NCI-H69 (cell line): ENCODE measurements at regions not wholly inside any gene's neighbourhood (a gene's known extent, or its start where the extent isn't known, plus 50 kb on each side); places are given as distances from the start of the nearest gene placed in this dataset.
"Not testable (repeated sequence)": the region's sequence is repeated elsewhere in the genome, so short reads cannot be mapped to it uniquely, and the experiment has no call there.

ENCODE experiments used
- DNase-seq: peaks from one replicate; lab custom pipeline; 2025; lab: John Stamatoyannopoulos, UW

GRCh38 chr1:38611664-38612211, 247.8 kb downstream of the RRAGC start:
- no peak for DNase-seq

- DNase-seq: no peak
Observed at GRCh38 chr1:38609166-38610025, 250.2 kb downstream of the RRAGC start.

- peak; percentile 5 for DNase-seq
Observed at GRCh38 chr1:38608202-38608864, 251.2 kb downstream of the RRAGC start.

DNA sequence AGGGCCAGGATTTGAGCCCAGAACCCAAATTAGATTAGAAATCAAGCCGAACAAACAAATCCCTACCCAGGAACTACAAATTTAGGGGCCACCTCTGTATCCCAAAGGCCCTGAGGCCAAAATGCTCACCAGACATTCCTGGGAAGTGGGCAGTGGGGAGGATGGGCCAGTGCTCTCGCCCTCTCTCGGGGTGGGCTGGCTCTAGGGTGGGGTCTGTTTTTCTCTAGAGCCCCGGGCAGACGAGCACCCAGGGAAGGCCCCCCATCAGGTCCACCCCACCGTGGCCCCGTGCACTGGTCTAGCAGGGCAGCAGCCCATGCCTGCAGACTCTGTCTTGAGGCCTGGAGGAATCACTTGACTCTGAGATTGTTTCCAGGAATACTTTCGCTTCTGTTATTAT, 252.0 kb downstream of the RRAGC start:
- no peak for DNase-seq

DNA sequence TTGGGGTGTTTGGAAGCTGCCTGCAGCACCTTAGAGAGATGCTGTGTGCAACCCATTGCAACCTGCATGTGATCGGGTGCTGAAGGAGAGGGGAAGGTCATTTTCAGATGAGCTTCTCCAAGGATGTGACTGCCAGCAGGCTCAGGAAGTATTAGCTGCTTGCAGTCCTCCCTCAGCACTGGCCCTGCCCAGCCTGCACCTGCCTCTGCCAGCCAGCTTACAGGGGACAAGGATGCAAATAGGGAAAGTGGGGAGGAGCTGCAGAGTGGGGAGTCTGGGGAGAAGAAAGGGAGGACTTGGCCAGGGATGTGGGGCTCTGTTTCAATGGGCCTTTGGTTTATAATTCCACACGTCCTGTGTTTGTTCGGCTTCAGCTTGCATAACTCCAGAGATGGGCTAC, 254.5 kb downstream of the RRAGC start:
- no peak for DNase-seq

GRCh38 chr1:38603907-38604306, 255.7 kb downstream of the RRAGC start:
- DNase-seq: no peak

- no peak for DNase-seq
Observed at GRCh38 chr1:38600905-38601304, 258.7 kb downstream of the RRAGC start.

- no peak for DNase-seq
Observed at GRCh38 chr1:38600286-38600685, 259.3 kb downstream of the RRAGC start.

GRCh38 chr1:38598118-38598517, 261.5 kb downstream of the RRAGC start:
- DNase-seq: no peak

GRCh38 chr1:38589036-38589435, 270.5 kb downstream of the RRAGC start:
- peak; percentile 4 for DNase-seq

GRCh38 chr1:38587766-38588165, 271.8 kb downstream of the RRAGC start:
- DNase-seq: no peak

GRCh38 chr1:38586993-38587646, 272.5 kb downstream of the RRAGC start:
- no peak for DNase-seq

GRCh38 chr1:38585971-38586370, 273.6 kb downstream of the RRAGC start:
- no peak for DNase-seq

DNA sequence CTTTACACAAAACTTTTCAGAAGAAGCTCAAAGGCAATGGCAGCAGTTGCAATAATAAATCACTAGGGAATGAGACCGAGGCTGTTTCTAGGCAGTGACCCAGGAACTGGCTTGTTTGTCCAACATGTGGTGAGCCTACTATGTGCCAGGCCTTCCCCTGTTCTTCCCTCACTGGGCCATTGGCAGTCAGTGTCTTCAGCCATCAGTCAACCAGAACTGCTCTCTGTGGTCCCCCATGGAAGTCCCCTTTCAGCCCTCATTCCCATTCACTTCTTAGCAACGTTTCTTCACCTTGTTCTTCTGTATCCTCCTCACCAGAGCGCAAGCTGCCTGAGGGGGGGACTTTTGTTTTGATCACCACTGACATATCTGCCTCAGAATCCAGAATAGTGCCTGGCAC, 274.1 kb downstream of the RRAGC start:
- DNase-seq: no peak

- no peak for DNase-seq
Observed at GRCh38 chr1:38584448-38585355, 274.9 kb downstream of the RRAGC start.

- not testable (repeated sequence) for DNase-seq
Observed at GRCh38 chr1:38583287-38583686, 276.3 kb downstream of the RRAGC start.

DNA sequence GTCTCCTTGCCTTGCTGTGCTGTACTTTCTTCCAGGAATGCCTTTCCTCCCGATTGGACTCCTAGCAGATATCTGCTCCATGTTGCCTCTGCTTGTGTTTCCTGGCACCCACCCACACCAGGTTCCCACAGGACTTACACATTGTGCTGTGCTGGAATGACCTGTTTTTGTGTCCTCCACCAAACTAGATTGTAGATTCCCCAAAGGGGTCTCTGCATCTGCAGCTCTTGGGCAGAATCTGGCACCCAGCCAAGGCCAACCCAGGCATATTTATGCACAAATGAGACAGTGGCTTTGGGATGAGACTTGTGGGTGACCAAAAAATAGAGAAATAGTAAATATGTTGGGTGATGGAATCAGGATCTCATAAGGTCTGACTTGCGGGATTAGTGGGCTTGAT, 278.2 kb downstream of the RRAGC start:
- DNase-seq: no peak

- no peak for DNase-seq
Observed at GRCh38 chr1:38580594-38580993, 279.0 kb downstream of the RRAGC start.

DNA sequence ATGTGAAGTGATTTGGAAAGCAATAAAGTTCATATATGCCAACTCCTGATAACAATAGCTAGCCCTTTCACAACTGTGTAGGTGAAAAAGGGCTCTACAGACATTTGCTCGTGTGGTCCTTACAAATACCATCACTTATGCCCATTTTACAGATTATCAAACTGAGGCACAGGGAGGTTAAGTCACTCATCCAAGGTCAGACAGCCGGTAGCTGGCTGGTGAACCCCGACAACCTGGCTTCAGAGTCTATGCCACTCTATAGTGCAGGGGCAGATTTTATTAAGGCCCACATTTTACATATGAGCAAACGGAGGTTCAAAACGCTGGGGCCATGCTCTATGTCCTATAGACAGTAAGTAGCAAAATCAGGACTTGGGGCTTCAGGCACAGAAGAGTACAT, 280.5 kb downstream of the RRAGC start:
- no peak for DNase-seq

DNA sequence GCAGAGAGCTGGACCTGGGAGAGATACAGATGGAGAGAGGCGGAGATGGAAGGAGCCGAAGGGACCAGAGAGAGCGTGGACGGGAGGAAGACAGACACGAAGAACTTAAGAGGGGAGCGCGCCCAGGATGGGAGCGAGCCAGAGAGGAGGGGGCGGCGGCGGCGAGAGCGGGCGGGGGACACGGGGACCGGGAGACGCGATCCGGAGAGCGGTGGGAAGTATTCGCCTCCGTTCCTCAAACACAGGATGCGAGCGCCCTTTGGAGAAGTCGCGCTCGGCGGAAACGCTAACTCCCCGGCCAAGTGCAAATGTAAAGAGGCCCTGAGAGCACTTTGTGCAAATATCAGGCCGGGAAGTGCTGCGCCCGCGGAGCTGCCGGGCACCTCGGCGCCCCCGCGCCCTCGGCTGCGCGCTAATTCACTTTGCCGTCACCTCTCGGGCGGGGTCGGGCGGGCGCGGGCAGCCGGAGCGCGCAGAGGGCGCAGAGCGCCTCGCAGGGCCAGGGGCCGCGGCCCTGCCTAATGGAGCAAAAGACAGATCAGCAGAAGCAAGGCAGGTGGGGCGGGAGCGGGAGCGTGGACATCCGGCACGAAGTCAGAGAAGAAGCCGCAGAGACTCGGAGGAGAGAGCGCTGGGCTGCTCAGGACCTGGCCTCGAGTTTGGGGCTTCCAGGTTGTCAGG, 281.2 kb downstream of the RRAGC start:
- DNase-seq: peak; percentile 8

- no peak for DNase-seq
Observed at GRCh38 chr1:38577937-38578270, 281.7 kb downstream of the RRAGC start.
